ENCODE measurements at regions not wholly inside any gene's neighbourhood (a gene's known extent, or its start where the extent isn't known, plus 50 kb on each side); places are given as distances from the start of the nearest gene placed in this dataset. TPM values are rescaled to one million over a fixed set of nuclear protein-coding genes. Genes with fewer than 3 reads are reported as not detected.

DNA sequence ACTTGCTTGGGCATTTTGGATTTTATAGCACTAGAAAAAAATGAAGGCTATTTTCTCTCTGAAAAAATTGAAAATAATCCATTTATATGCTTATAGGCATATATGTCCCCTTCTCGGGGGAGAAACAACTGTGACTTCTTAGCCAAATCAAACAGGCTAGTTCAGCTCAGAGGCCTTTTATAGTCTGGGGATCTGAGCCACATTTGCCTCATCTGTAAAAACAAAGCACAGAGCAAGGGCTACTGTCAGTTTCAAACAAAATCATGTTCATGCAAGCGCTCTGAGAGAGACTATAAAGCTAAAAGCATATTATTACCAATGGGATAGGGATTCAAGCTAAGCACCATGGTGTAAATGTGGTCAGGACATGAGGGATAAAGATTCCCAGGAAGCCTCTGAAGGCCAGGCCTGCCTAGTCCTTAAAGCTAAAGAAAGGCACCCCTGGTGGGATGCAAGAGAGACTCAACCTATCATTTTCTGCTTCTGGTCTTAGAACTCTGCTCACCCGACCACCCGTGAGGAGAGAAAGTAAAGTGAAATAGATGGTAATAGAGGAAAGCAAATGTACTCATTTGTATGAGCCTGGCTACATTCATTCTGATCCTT is 51.0 kb upstream of the IL12A start:
- no peak for TF ChIP-seq CTCF (conservative IDR thresholded peaks at IDR 0.05)
- Mint-ChIP-seq H3K36me3 (peaks cover 3% of the 10 kb centered on the region), H3K4me1 (ENCODE audit: unreplicated experiment) (no peaks in the 10 kb centered on the region), H3K27ac (no peak overlapping the region), H3K4me3 (no peak overlapping the region), H3K27me3 (peaks cover 4% of the 10 kb centered on the region), H3K9me3 (no peaks in the 10 kb centered on the region)
- DNase-seq (ENCODE audit: extremely low spot score, unreplicated experiment): no peak

GRCh38 chr3:159938714-159939113 is 49.9 kb upstream of the IL12A start:
- peaks cover 4% of the 10 kb centered on the region for H3K27me3 Mint-ChIP-seq
- no peak for DNase-seq (ENCODE audit: extremely low spot score, unreplicated experiment)
- no peak for TF ChIP-seq CTCF (conservative IDR thresholded peaks at IDR 0.05)
- no peaks in the 10 kb centered on the region for H3K36me3 Mint-ChIP-seq
- H3K4me3 Mint-ChIP-seq: no peak overlapping the region
- no peaks in the 10 kb centered on the region for H3K4me1 Mint-ChIP-seq (ENCODE audit: unreplicated experiment)
- no peak overlapping the region for H3K27ac Mint-ChIP-seq
- H3K9me3 Mint-ChIP-seq: no peaks in the 10 kb centered on the region

Small RNA genes lying in the stretch of these regions (microRNA-seq; reads per million reads assigned to microRNA genes)
- gene MIR3919: not detected
